WTC11 (cell line): ENCODE measurements at regions not wholly inside any gene's neighbourhood (a gene's known extent, or its start where the extent isn't known, plus 50 kb on each side); places are given as distances from the start of the nearest gene placed in this dataset.

Source experiments
- ATAC-seq: fragments of 200-7000 bp; cut with Tn5 transposase; 2 replicates; pipeline ENCODE4 v1.10.0; 2021; ENCODE audit warnings: mild to moderate bottlenecking, moderate library complexity
- CTCF ChIA-PET: fragments of 300-600 bp; sonication (Branson Sonifier 250); formaldehyde crosslinking; loops from one replicate; lab custom pipeline; 2021; ENCODE audit warnings: antibody characterized with exemption; lab: Charles Lee
- POLR2A ChIA-PET: fragments of 350-600 bp; sonication (Branson Sonifier 250); formaldehyde crosslinking; loops from one replicate; lab custom pipeline; 2021; ENCODE audit warnings: antibody characterized with exemption; lab: Charles Lee
- DNase-seq: peaks from one replicate; pipeline ENCODE4 v3.0.0; 2021; ENCODE audit warnings: low spot score
- H3K27ac Mint-ChIP-seq: 2 replicates; pipeline ENCODE4 v1.8.0; 2021; ENCODE audit warnings: mixed read lengths
- H3K27me3 Mint-ChIP-seq: 2 replicates; pipeline ENCODE4 v1.8.0; 2021; ENCODE audit warnings: low read depth, mild to moderate bottlenecking, moderate library complexity, mixed read lengths
- H3K36me3 Mint-ChIP-seq: 2 replicates; pipeline ENCODE4 v1.8.0; 2021; ENCODE audit warnings: mixed read lengths
- H3K4me1 Mint-ChIP-seq: 2 replicates; pipeline ENCODE4 v1.8.0; 2022; ENCODE audit warnings: mixed read lengths
- H3K4me3 Mint-ChIP-seq: 2 replicates; pipeline ENCODE4 v1.8.0; 2021; ENCODE audit warnings: mild to moderate bottlenecking, moderate library complexity, mixed read lengths
- H3K9me3 Mint-ChIP-seq: 2 replicates; pipeline ENCODE4 v1.8.0; 2021; ENCODE audit warnings: mixed read lengths
- JUN ChIP-seq: sonication (generic); formaldehyde crosslinking; IDR thresholded peaks from 2 replicates; pipeline ENCODE4 v1.8.0; 2023; ENCODE audit warnings: mild to moderate bottlenecking, missing genetic modification reagents
- KAT7 ChIP-seq: sonication (generic); formaldehyde crosslinking; IDR thresholded peaks from 2 replicates; pipeline ENCODE4 v1.8.1; 2023; ENCODE audit warnings: missing genetic modification reagents, mild to moderate bottlenecking, borderline replicate concordance
- MYBL2 ChIP-seq: sonication (generic); formaldehyde crosslinking; IDR thresholded peaks from 2 replicates; pipeline ENCODE4 v1.8.1; 2023; ENCODE audit warnings: mild to moderate bottlenecking, moderate library complexity, missing genetic modification reagents
- NFYB ChIP-seq: sonication (generic); formaldehyde crosslinking; conservative IDR thresholded peaks from 2 replicates; pipeline ENCODE4 v1.8.0; 2022; ENCODE audit warnings: low read depth, missing genetic modification reagents
- NR1H2 ChIP-seq: sonication (generic); formaldehyde crosslinking; IDR thresholded peaks from 2 replicates; pipeline ENCODE4 v1.9.0; 2021; ENCODE audit warnings: mild to moderate bottlenecking, moderate library complexity, missing genetic modification reagents
- PRRX2 ChIP-seq: fragments of 250-450 bp; sonication (Bioruptor Pico); IDR thresholded peaks from 2 replicates; pipeline ENCODE4 v1.8.0; 2021; ENCODE audit warnings: mild to moderate bottlenecking
- RELA ChIP-seq: sonication (generic); formaldehyde crosslinking; IDR thresholded peaks from 2 replicates; pipeline ENCODE4 v1.8.1; 2022; ENCODE audit warnings: missing genetic modification reagents, mild to moderate bottlenecking, borderline replicate concordance
- SP1 ChIP-seq: sonication (generic); formaldehyde crosslinking; conservative IDR thresholded peaks from 2 replicates; pipeline ENCODE4 v1.8.1; 2022; ENCODE audit warnings: missing genetic modification reagents
- ZNF671 ChIP-seq: fragments of 250-450 bp; sonication (Bioruptor Pico); IDR thresholded peaks from 2 replicates; pipeline ENCODE4 v1.8.0; 2021; ENCODE audit warnings: mild to moderate bottlenecking
- TF ChIP-seq, protein P1 (sequence below): fragments of 250-450 bp; sonication (Bioruptor Pico); IDR thresholded peaks from 2 replicates; pipeline ENCODE4 v1.9.0; 2021; ENCODE audit warnings: mild to moderate bottlenecking
- TF ChIP-seq, protein P2 (sequence below): sonication (generic); formaldehyde crosslinking; IDR thresholded peaks from 2 replicates; pipeline ENCODE4 v1.8.0; 2022; ENCODE audit warnings: mild to moderate bottlenecking, missing genetic modification reagents
- TF ChIP-seq, protein P3 (sequence below): fragments of 250-450 bp; sonication (Bioruptor Pico); IDR thresholded peaks from 2 replicates; pipeline ENCODE4 v1.8.0; 2021; ENCODE audit warnings: mild to moderate bottlenecking
- TF ChIP-seq, protein P4 (sequence below): sonication (generic); formaldehyde crosslinking; IDR thresholded peaks from 2 replicates; pipeline ENCODE4 v1.8.1; 2023; ENCODE audit warnings: mild to moderate bottlenecking, missing genetic modification reagents
- TF ChIP-seq, protein P5 (sequence below): sonication (generic); formaldehyde crosslinking; IDR thresholded peaks from 2 replicates; pipeline ENCODE4 v1.8.1; 2023; ENCODE audit warnings: mild to moderate bottlenecking, missing genetic modification reagents
- TF ChIP-seq, protein P6 (sequence below): sonication (generic); formaldehyde crosslinking; IDR thresholded peaks from 2 replicates; pipeline ENCODE4 v1.8.0; 2023; ENCODE audit warnings: missing genetic modification reagents, mild to moderate bottlenecking, borderline replicate concordance
- TF ChIP-seq, protein P7 (sequence below): sonication (generic); formaldehyde crosslinking; IDR thresholded peaks from 2 replicates; pipeline ENCODE4 v1.8.1; 2023; ENCODE audit warnings: mild to moderate bottlenecking, missing genetic modification reagents, moderate library complexity

DNA sequence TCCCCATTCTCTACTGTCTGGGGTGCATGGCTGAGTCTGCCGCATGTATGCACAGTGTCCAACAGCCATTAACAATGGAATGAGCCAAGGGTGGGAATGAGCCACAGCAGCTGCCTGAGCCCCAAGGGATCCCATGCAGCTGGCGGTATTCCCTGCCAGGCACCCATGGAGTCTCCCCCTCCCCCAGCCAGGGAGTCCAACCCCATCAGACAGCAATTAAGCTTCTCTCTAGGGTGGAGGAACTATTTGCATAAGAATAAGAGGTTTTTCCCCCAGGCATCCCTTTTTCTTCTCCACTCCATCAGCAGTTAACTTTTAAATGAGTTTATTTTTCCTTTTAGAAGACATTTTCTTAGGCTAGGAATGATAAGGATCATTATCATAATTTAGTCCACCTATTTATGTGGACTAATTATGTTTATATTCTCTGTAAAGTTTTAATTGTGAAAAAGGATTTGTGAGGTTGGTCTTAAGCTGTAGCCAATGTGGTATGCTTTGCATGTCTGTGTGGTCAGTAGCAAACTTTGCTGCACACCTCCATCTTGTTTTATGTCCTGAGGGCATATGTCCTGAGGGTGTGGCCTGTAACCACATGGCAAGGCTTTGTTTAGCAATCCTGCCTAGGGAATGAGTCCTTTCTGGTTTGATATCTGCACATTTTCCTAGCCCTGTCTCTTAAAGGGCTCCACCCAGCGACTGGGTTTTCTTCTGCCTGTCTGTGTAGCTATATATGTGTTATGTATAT is 158.9 kb upstream of the OLIG3 start:
- ATAC-seq, result no peak
- POLR2A ChIA-PET, result no interaction called here
- peaks cover 67% of the 10 kb centered on the region for H3K9me3 Mint-ChIP-seq
- no peak overlapping the region for H3K27ac Mint-ChIP-seq
- H3K4me3 Mint-ChIP-seq, result no peak overlapping the region
- no peak for DNase-seq
- H3K4me1 Mint-ChIP-seq, result no peaks in the 10 kb centered on the region
- no peaks in the 10 kb centered on the region; the same call in 1 of the 2 replicates for H3K27me3 Mint-ChIP-seq
- H3K36me3 Mint-ChIP-seq, result peaks cover 40% of the 10 kb centered on the region
- TF ChIP-seq PRRX2 (CRISPR knock-in tag) (no peak), NR1H2 (no peak)
- TF ChIP-seq, protein P1, sequence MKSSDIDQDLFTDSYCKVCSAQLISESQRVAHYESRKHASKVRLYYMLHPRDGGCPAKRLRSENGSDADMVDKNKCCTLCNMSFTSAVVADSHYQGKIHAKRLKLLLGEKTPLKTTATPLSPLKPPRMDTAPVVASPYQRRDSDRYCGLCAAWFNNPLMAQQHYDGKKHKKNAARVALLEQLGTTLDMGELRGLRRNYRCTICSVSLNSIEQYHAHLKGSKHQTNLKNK (CRISPR knock-in tag), result no peak
- TF ChIP-seq, protein P2, sequence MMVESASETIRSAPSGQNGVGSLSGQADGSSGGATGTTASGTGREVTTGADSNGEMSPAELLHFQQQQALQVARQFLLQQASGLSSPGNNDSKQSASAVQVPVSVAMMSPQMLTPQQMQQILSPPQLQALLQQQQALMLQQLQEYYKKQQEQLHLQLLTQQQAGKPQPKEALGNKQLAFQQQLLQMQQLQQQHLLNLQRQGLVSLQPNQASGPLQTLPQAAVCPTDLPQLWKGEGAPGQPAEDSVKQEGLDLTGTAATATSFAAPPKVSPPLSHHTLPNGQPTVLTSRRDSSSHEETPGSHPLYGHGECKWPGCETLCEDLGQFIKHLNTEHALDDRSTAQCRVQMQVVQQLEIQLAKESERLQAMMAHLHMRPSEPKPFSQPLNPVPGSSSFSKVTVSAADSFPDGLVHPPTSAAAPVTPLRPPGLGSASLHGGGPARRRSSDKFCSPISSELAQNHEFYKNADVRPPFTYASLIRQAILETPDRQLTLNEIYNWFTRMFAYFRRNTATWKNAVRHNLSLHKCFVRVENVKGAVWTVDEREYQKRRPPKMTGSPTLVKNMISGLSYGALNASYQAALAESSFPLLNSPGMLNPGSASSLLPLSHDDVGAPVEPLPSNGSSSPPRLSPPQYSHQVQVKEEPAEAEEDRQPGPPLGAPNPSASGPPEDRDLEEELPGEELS (CRISPR knock-in tag), result no peak
- TF ChIP-seq, protein P3, sequence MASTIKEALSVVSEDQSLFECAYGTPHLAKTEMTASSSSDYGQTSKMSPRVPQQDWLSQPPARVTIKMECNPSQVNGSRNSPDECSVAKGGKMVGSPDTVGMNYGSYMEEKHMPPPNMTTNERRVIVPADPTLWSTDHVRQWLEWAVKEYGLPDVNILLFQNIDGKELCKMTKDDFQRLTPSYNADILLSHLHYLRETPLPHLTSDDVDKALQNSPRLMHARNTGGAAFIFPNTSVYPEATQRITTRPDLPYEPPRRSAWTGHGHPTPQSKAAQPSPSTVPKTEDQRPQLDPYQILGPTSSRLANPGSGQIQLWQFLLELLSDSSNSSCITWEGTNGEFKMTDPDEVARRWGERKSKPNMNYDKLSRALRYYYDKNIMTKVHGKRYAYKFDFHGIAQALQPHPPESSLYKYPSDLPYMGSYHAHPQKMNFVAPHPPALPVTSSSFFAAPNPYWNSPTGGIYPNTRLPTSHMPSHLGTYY (CRISPR knock-in tag), result no peak
- TF ChIP-seq, protein P4, sequence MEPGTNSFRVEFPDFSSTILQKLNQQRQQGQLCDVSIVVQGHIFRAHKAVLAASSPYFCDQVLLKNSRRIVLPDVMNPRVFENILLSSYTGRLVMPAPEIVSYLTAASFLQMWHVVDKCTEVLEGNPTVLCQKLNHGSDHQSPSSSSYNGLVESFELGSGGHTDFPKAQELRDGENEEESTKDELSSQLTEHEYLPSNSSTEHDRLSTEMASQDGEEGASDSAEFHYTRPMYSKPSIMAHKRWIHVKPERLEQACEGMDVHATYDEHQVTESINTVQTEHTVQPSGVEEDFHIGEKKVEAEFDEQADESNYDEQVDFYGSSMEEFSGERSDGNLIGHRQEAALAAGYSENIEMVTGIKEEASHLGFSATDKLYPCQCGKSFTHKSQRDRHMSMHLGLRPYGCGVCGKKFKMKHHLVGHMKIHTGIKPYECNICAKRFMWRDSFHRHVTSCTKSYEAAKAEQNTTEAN, result no peak
- TF ChIP-seq, protein P5, sequence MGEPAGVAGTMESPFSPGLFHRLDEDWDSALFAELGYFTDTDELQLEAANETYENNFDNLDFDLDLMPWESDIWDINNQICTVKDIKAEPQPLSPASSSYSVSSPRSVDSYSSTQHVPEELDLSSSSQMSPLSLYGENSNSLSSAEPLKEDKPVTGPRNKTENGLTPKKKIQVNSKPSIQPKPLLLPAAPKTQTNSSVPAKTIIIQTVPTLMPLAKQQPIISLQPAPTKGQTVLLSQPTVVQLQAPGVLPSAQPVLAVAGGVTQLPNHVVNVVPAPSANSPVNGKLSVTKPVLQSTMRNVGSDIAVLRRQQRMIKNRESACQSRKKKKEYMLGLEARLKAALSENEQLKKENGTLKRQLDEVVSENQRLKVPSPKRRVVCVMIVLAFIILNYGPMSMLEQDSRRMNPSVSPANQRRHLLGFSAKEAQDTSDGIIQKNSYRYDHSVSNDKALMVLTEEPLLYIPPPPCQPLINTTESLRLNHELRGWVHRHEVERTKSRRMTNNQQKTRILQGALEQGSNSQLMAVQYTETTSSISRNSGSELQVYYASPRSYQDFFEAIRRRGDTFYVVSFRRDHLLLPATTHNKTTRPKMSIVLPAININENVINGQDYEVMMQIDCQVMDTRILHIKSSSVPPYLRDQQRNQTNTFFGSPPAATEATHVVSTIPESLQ (CRISPR knock-in tag), result no peak
- CTCF ChIA-PET, result interaction anchor here (1.1 kb wide), 1 partner anchor 44 kb away, joined by 3 read pairs; no protein-coding TSS in a partner anchor

DNA sequence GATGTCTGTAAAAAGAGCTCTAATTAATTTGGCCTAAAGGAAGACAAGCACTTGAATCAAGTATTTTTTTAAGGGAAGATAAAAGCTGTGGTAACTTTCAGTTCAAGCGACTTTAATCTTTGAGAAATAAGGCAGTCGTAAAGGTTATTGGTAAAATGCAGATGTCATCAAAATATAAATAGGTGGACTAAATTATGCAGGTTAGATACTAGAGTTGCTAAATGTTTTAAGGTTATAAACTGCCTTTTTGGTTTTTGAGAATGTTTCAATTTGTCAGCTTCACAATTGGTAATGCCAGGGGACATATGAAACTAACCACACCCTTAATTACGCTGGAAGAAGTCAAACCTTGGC is 159.5 kb upstream of the OLIG3 start:
- TF ChIP-seq ZNF671 (CRISPR knock-in tag) (no peak), KAT7 (CRISPR knock-in tag) (no peak), SP1 (CRISPR knock-in tag) (no peak), RELA (no peak), JUN (CRISPR knock-in tag) (no peak), MYBL2 (CRISPR knock-in tag) (no peak), NFYB (CRISPR knock-in tag) (no peak)
- TF ChIP-seq, protein P6, sequence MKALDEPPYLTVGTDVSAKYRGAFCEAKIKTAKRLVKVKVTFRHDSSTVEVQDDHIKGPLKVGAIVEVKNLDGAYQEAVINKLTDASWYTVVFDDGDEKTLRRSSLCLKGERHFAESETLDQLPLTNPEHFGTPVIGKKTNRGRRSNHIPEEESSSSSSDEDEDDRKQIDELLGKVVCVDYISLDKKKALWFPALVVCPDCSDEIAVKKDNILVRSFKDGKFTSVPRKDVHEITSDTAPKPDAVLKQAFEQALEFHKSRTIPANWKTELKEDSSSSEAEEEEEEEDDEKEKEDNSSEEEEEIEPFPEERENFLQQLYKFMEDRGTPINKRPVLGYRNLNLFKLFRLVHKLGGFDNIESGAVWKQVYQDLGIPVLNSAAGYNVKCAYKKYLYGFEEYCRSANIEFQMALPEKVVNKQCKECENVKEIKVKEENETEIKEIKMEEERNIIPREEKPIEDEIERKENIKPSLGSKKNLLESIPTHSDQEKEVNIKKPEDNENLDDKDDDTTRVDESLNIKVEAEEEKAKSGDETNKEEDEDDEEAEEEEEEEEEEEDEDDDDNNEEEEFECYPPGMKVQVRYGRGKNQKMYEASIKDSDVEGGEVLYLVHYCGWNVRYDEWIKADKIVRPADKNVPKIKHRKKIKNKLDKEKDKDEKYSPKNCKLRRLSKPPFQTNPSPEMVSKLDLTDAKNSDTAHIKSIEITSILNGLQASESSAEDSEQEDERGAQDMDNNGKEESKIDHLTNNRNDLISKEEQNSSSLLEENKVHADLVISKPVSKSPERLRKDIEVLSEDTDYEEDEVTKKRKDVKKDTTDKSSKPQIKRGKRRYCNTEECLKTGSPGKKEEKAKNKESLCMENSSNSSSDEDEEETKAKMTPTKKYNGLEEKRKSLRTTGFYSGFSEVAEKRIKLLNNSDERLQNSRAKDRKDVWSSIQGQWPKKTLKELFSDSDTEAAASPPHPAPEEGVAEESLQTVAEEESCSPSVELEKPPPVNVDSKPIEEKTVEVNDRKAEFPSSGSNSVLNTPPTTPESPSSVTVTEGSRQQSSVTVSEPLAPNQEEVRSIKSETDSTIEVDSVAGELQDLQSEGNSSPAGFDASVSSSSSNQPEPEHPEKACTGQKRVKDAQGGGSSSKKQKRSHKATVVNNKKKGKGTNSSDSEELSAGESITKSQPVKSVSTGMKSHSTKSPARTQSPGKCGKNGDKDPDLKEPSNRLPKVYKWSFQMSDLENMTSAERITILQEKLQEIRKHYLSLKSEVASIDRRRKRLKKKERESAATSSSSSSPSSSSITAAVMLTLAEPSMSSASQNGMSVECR (CRISPR knock-in tag), result no peak
- TF ChIP-seq, protein P1 (CRISPR knock-in tag), result no peak
- TF ChIP-seq, protein P7, sequence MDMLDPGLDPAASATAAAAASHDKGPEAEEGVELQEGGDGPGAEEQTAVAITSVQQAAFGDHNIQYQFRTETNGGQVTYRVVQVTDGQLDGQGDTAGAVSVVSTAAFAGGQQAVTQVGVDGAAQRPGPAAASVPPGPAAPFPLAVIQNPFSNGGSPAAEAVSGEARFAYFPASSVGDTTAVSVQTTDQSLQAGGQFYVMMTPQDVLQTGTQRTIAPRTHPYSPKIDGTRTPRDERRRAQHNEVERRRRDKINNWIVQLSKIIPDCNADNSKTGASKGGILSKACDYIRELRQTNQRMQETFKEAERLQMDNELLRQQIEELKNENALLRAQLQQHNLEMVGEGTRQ (CRISPR knock-in tag), result no peak
- no peak for ATAC-seq
- ChIA-PET CTCF (no interaction called here), POLR2A (no interaction called here)
- Mint-ChIP-seq H3K27ac (no peak overlapping the region), H3K4me3 (no peak overlapping the region), H3K36me3 (peaks cover 40% of the 10 kb centered on the region), H3K9me3 (peaks cover 71% of the 10 kb centered on the region), H3K27me3 (no peaks in the 10 kb centered on the region; the same call in 1 of the 2 replicates), H3K4me1 (no peaks in the 10 kb centered on the region)
- no peak for DNase-seq
